WERI-Rb-1 (cell line): ENCODE measurements at regions not wholly inside any gene's neighbourhood (a gene's known extent, or its start where the extent isn't known, plus 50 kb on each side); places are given as distances from the start of the nearest gene placed in this dataset.

Experiments used
- DNase-seq: peaks from one replicate; pipeline ENCODE4 v3.0.0-alpha.2; 2020
- H3K27ac ChIP-seq: fragments of 250-450 bp; sonication (Bioruptor Pico); 2 replicates; pipeline ENCODE4 v1.5.1; 2020; ENCODE audit warnings: mild to moderate bottlenecking, moderate library complexity
- H3K27me3 ChIP-seq: fragments of 250-450 bp; sonication (Bioruptor Pico); 2 replicates; pipeline ENCODE4 v1.5.1; 2021; ENCODE audit warnings: mild to moderate bottlenecking, low read depth, moderate library complexity; ENCODE audit not compliant: insufficient read depth, severe bottlenecking
- H3K36me3 ChIP-seq: fragments of 250-450 bp; sonication (Bioruptor Pico); 2 replicates; pipeline ENCODE4 v1.5.1; 2020; ENCODE audit warnings: mild to moderate bottlenecking, moderate library complexity
- H3K4me3 ChIP-seq: 2 replicates; pipeline ENCODE4 v1.5.1; 2011; ENCODE audit warnings: low read depth, mild to moderate bottlenecking, control low read depth, low read length
- H3K9me3 ChIP-seq: fragments of 250-450 bp; sonication (Bioruptor Pico); 2 replicates; pipeline ENCODE4 v1.5.1; 2021; ENCODE audit warnings: mild to moderate bottlenecking, moderate library complexity; ENCODE audit not compliant: severe bottlenecking
- CTCF ChIP-seq: IDR thresholded peaks from 2 replicates; pipeline ENCODE4 v1.5.1; 2011; ENCODE audit warnings: low read depth, mild to moderate bottlenecking, control low read depth, inconsistent platforms, low read length

- Histone ChIP-seq H3K36me3 (no peaks in the 10 kb centered on the region), H3K27me3 (no peaks in the 10 kb centered on the region), H3K4me3 (no peak overlapping the region), H3K9me3 (no peaks in the 10 kb centered on the region), H3K27ac (no peak overlapping the region)
- no peak for TF ChIP-seq CTCF
- no peak for DNase-seq
Measured at GRCh38 chr2:133863106-133863800, 295.0 kb upstream of the NCKAP5 start.

DNA sequence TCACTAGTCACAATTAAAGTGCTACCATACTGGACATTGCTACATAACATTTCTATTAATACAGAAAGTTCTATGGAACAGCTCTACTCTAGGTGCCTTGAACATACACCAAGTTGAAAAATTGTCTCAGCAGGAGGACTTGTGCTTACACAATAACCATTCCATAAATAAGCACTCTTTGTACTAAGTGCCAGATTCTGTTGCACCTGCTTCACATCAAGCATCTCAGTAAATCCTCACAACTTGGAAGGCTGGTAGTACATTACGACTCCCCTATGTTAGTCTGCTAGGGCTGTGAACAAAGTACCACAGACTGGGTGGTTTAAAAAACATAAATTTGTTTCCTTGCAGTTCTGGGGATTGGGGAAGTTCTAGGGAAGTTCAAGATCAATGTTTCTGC, 296.9 kb upstream of the NCKAP5 start:
- TF ChIP-seq CTCF = no peak
- Histone ChIP-seq H3K9me3 (no peaks in the 10 kb centered on the region), H3K27ac (no peak overlapping the region), H3K36me3 (no peaks in the 10 kb centered on the region), H3K27me3 (no peaks in the 10 kb centered on the region), H3K4me3 (no peak overlapping the region)
- no peak for DNase-seq

- Histone ChIP-seq H3K9me3 (no peaks in the 10 kb centered on the region), H3K27ac (no peak overlapping the region), H3K27me3 (no peaks in the 10 kb centered on the region), H3K4me3 (no peak overlapping the region), H3K36me3 (no peaks in the 10 kb centered on the region)
- no peak for TF ChIP-seq CTCF
- no peak for DNase-seq
Measured at GRCh38 chr2:133867166-133867565, 298.9 kb upstream of the NCKAP5 start.

DNA sequence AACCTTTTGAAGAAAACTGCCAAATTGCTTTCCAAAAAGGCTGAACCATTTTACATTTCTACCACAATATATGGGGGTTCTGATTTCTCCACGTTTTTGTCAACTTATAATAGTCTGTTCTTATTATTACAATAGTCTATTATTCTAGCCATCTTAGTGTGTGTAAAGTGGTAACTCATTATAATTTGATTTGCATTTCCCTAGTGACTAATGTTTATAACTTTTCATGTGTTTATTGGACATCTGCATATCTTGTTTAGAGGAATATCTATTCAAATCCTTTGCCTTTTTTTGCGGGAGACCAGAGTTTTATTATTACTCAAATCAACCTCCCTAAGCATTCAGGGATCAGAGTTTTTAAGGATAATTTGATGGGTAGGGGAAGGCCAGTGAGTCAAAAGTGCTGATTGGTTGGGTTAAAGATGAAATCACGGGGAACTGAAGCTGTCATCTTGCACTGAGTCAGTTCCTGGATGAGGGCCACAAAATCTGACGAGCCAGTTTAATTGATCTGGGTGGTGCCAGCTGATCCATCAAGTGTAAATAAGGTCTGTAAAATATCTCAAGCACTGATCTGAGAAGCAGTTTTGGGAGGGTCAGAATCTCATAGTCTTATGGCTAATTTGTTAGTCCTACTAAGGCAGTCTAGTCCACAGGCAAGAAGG, 303.4 kb upstream of the NCKAP5 start:
- Histone ChIP-seq H3K27ac (no peak overlapping the region), H3K4me3 (no peak overlapping the region), H3K27me3 (no peaks in the 10 kb centered on the region), H3K36me3 (no peaks in the 10 kb centered on the region), H3K9me3 (peaks cover 2% of the 10 kb centered on the region)
- no peak for DNase-seq
- TF ChIP-seq CTCF = no peak

- Histone ChIP-seq H3K4me3 (no peak overlapping the region), H3K9me3 (peaks cover 2% of the 10 kb centered on the region), H3K27ac (no peak overlapping the region), H3K27me3 (no peaks in the 10 kb centered on the region), H3K36me3 (no peaks in the 10 kb centered on the region)
- TF ChIP-seq CTCF = no peak
- no peak for DNase-seq
Measured at GRCh38 chr2:133878326-133878725, 310.1 kb upstream of the NCKAP5 start.
